ENCODE measurements at regions not wholly inside any gene's neighbourhood (a gene's known extent, or its start where the extent isn't known, plus 50 kb on each side); places are given as distances from the start of the nearest gene placed in this dataset.

DNA sequence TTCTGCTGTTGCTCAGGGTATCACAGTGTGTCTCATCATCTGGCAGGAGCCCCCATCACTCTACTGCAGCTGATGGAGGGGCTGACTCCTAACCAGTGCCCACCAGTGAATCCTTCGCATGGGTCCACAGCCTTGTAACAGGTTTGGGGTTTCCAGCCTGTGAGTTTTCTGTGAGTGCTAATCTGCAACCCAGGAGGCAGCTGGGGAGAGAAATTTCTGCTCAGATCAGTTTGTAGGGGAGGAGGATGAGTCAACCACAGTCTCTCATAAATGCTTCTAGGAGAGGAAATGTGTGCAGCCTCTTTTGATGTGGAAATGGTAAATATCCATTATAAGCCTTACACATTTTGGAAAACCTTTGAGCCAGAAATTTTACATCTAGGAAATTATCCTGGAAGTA lies 871.3 kb downstream of the AACS start:
- Histone ChIP-seq H3K4me2 (ENCODE audit: low read length) (no peak overlapping the region), H3K79me2 (ENCODE audit: insufficient read depth, low read length) (no peaks in the 10 kb centered on the region), H4K20me1 (ENCODE audit: insufficient read depth, low read length) (no peaks in the 10 kb centered on the region), H3K4me1 (ENCODE audit: insufficient read depth, low read length, severe bottlenecking) (no peaks in the 10 kb centered on the region), H3K9me2 (ENCODE audit: low read depth, low read length) (no peaks in the 10 kb centered on the region), H2AFZ (ENCODE audit: low read length) (no peak overlapping the region), H3K27ac (ENCODE audit: low read depth, low read length, poor library complexity, severe bottlenecking) (no peak overlapping the region), H3K9ac (ENCODE audit: low read length) (no peak overlapping the region), H3K36me3 (ENCODE audit: insufficient read depth, low read length) (no peaks in the 10 kb centered on the region), H3K9me3 (ENCODE audit: low read length) (no peaks in the 10 kb centered on the region), H3F3A (ENCODE audit: insufficient read depth, low read length) (no peaks in the 10 kb centered on the region), H3K27me3 (ENCODE audit: insufficient read depth, low read length) (no peaks in the 10 kb centered on the region), H3K4me3 (ENCODE audit: low read depth, low read length, poor library complexity, severe bottlenecking) (no peak overlapping the region)
- TF ChIP-seq EZH2 (IDR thresholded peaks at IDR 0.05; ENCODE audit: borderline replicate concordance, low read length): no peak
- no peak for TF ChIP-seq CTCF (IDR thresholded peaks at IDR 0.05; ENCODE audit: low read length)

GRCh38 chr12:125944446-125944845 lies 879.2 kb downstream of the AACS start:
- no peak overlapping the region for H3K27ac ChIP-seq (ENCODE audit: low read depth, low read length, poor library complexity, severe bottlenecking)
- H2AFZ ChIP-seq (ENCODE audit: low read length): no peak overlapping the region
- no peaks in the 10 kb centered on the region for H3K36me3 ChIP-seq (ENCODE audit: insufficient read depth, low read length)
- H4K20me1 ChIP-seq (ENCODE audit: insufficient read depth, low read length): no peaks in the 10 kb centered on the region
- H3K79me2 ChIP-seq (ENCODE audit: insufficient read depth, low read length): no peaks in the 10 kb centered on the region
- H3K4me3 ChIP-seq (ENCODE audit: low read depth, low read length, poor library complexity, severe bottlenecking): no peak overlapping the region
- H3K27me3 ChIP-seq (ENCODE audit: insufficient read depth, low read length): no peaks in the 10 kb centered on the region
- H3F3A ChIP-seq (ENCODE audit: insufficient read depth, low read length): no peaks in the 10 kb centered on the region
- H3K9me2 ChIP-seq (ENCODE audit: low read depth, low read length): no peaks in the 10 kb centered on the region
- H3K4me2 ChIP-seq (ENCODE audit: low read length): no peak overlapping the region
- H3K4me1 ChIP-seq (ENCODE audit: insufficient read depth, low read length, severe bottlenecking): no peaks in the 10 kb centered on the region
- H3K9ac ChIP-seq (ENCODE audit: low read length): no peak overlapping the region
- no peak for TF ChIP-seq EZH2 (IDR thresholded peaks at IDR 0.05; ENCODE audit: borderline replicate concordance, low read length)
- TF ChIP-seq CTCF (IDR thresholded peaks at IDR 0.05; ENCODE audit: low read length): no peak
- H3K9me3 ChIP-seq (ENCODE audit: low read length): no peaks in the 10 kb centered on the region

- no peak overlapping the region for H3K27ac ChIP-seq (ENCODE audit: low read depth, low read length, poor library complexity, severe bottlenecking)
- H3K9ac ChIP-seq (ENCODE audit: low read length): no peak overlapping the region
- no peak overlapping the region for H3K4me2 ChIP-seq (ENCODE audit: low read length)
- H3K4me3 ChIP-seq (ENCODE audit: low read depth, low read length, poor library complexity, severe bottlenecking): no peak overlapping the region
- H3F3A ChIP-seq (ENCODE audit: insufficient read depth, low read length): no peaks in the 10 kb centered on the region
- no peaks in the 10 kb centered on the region for H3K4me1 ChIP-seq (ENCODE audit: insufficient read depth, low read length, severe bottlenecking)
- H3K9me2 ChIP-seq (ENCODE audit: low read depth, low read length): no peaks in the 10 kb centered on the region
- H3K79me2 ChIP-seq (ENCODE audit: insufficient read depth, low read length): no peaks in the 10 kb centered on the region
- H4K20me1 ChIP-seq (ENCODE audit: insufficient read depth, low read length): no peaks in the 10 kb centered on the region
- H3K9me3 ChIP-seq (ENCODE audit: low read length): no peaks in the 10 kb centered on the region
- no peaks in the 10 kb centered on the region for H3K36me3 ChIP-seq (ENCODE audit: insufficient read depth, low read length)
- H2AFZ ChIP-seq (ENCODE audit: low read length): no peak overlapping the region
- TF ChIP-seq EZH2 (IDR thresholded peaks at IDR 0.05; ENCODE audit: borderline replicate concordance, low read length): no peak
- no peak for TF ChIP-seq CTCF (IDR thresholded peaks at IDR 0.05; ENCODE audit: low read length)
- H3K27me3 ChIP-seq (ENCODE audit: insufficient read depth, low read length): no peaks in the 10 kb centered on the region
Observed at GRCh38 chr12:125949471-125949870, 884.2 kb downstream of the AACS start.
